Dedifferentiated amniotic fluid mesenchymal stem cell (primary cell): ENCODE measurements at regions not wholly inside any gene's neighbourhood (a gene's known extent, or its start where the extent isn't known, plus 50 kb on each side); places are given as distances from the start of the nearest gene placed in this dataset.

ENCODE experiments used
- DNase-seq: peaks from one replicate; pipeline ENCODE4 v3.0.0-alpha.2; 2016; ENCODE audit errors: extremely low spot score

DNA sequence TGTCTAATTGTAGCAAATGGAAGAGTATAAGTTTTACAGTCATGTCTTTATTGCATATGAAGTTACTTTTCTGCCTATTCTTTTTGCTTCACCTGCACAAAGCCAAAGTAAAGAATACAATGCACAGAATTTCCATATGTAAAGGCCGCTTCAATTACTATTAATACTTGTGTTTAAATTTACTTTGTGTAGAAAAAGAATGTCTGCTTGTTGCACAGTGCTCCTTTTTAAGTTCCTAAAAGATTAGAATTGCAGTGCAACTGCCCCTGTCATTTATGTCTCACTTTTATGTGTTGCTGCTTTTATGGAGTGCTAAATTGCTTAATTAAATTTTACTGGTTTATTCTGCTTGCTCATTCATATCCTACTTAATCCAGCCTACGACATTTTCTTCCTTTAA is 830.5 kb downstream of the PDHA2 start:
- no peak for DNase-seq

DNA sequence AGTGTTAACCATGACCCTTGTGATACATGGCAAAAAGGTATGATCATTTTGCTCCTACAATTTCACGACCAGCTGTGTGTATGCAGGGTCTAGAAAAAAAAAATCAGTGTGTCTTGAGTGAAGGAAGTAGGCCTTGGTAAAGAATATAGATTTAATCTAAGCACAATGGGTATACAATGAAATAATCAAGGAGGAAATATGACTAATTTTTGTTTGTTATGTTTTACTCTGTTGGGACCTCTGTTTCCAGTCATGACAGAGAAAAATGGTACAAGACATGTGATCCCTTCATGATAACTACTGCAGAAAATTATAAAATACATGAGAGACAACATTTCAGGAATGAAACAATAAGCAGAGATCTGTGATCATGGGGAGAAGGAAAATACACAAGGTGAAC is 835.5 kb downstream of the PDHA2 start:
- DNase-seq: no peak

DNA sequence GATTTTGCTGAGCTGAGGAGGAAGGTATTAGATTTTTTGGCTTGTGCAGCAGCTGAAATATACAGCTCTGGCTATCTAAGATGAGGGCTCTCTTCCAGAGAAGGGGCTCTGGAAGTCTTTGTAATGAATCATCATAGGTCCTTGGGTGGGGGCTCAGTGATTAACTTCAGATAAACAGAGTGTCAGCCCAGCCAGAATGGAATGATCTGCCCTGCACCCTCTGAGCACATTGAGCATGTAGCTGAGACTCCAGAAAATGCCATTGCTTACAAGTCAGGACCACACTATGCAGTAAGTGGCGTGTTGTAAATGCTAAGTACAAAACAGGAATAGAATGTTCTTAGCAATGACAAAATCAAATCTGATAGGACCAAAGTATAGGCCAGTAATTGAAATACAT is 836.0 kb downstream of the PDHA2 start:
- no peak for DNase-seq

DNA sequence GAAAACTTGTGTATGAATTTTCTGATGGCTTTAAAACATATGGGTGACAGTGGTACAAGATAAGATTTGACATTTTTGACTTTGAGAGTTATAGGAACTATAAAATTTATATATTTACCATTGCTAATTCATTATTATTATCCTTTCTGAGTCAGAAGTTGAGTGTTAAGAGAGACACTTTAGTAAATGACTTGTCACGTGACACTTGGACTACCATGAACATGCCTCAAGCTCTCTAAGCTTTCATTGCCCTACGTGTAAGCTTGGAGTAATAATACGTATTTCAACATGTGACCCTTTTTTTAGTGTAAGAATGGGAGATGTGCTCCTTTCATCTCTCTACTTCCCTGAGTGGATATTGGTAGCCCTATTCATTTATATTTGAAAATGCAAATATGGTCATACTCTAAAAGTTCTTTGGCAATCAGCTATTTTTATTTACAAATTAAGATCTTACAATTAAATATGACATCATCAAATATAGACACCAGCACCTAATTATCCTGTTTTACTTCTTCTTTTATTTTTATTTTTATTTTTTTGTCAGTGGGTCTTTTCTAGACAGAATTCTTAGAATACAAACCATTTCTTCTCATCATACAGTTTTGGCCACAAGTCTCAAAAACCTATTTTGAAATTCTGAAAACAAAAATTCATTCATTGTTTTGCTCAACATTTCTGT is 837.0 kb downstream of the PDHA2 start:
- DNase-seq: no peak

DNA sequence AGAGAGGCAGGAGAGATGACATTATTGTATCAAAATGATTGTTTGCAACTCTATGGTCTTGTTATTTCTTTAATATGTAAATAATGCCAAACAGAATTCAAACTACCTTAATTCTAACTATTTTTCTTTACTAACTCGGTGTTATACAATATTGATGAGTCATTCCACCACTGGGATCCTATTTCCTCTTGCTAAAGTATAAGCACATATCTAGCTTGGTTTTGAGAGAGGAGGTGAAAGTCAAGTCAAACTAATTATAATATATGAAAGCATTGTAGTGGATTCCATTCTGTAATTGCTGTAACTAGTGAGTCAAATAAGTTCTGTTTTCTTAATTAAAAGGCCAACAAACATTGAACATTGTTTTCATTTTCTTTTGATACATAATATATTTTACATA is 837.6 kb downstream of the PDHA2 start:
- DNase-seq: no peak

DNA sequence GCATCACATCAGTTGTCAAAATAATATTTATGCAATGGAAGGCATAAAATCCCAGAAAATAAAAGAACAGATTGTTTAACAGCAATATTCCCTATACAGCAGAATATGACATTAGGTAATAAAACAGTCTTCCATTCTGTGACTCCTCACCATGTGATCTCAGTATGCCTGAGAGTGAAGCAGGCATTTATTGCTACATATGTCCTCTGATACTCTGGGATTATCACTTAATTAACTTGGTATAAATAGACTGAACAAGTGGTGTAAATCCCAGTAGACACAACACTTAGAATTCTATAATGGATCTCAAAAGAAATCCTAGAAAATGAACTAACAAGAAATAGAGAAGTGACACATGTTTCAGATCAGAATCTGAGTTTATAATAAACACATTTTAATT is 841.3 kb downstream of the PDHA2 start:
- no peak for DNase-seq

DNA sequence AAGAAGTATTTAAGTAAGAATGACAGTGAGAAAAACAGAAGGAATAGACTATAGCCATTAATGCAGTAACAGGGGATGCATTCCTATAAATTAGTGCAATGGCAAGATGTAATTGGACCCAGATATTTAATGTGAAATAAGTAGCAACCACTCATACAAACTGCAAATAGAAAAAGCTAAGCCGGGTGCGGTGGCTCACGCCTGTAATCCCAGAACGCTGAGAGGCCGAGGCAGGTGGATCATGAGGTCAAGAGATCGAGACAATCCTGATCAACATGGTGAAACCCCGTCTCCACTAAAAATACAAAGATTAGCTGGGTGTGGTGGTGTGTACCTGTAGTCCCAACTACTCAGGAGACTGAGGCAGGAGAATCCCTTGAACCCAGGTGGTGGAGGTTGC is 845.8 kb downstream of the PDHA2 start:
- no peak for DNase-seq

DNA sequence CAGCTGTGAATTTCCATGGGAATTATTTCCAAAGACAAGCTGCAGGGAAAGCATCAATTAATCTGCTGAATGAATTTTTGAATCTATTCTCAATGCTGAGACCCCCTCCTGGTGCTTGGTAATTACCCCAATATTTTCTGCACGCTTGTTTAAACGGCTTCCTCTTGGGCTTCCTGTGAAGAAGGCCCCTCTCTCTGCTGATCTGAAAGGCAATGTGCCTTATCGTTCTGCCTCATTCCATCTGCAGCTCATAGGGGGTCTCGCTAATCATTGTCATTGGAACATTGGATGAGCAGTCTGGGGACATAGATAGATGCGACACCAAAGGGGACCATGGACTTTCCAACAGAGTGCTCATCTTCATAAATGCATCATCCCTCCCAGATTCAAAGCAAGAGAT is 851.6 kb downstream of the PDHA2 start:
- no peak for DNase-seq

DNA sequence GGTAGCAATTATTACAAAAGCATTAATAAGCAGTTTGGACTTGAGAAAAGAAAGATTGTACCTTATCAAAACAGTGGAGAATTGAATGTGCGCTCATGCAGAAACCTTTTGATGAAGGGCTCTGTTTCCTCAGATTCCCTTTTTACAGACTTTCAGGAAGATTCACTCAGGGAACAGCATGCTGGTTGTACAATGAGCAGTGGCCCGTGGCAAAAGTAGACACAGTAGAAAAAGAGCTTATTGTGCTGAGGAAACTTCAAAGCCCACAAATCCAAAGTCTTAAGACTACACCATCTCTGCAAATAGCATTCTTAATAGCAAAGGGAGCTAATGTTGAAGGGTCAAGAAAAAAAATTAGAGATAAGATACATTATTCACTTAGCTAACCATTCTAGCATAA is 858.9 kb downstream of the PDHA2 start:
- no peak for DNase-seq

DNA sequence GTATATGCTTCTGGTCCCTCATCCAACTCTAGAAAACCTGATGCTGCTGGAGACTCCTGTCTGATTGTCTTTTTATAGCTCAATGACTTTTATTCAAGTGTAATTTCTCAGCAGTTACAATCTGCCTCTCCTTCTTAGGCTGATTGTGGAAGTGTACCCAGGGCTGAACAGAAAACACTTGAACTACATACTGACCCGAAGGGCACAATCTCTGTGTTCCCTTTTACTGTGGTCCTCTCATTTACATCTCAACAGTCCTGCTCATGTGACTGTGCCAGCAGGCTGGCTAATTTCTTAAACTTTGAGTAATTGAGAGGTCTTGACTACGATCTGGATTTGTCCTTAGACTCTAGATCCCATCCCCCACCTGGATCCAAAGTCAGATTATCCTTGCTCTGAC is 863.4 kb downstream of the PDHA2 start:
- DNase-seq: no peak

DNA sequence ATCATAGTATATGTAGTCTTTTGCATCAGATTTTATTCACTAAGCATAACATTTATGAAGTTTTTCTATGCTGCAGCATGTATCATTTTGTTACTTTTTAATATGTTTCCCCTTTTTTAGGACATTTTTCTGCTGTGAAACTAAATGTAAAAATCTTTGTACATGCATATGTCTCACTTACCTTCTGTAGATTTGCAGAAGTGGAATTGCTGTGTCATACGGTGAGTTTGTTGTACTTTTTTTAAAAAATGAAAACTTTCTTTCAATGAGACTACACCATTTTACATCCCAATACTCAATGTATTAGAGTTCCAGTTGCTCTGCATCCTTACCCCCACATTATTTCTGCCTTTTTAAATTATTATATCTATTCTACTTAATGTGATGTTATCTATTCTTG is 868.9 kb downstream of the PDHA2 start:
- DNase-seq: no peak

DNA sequence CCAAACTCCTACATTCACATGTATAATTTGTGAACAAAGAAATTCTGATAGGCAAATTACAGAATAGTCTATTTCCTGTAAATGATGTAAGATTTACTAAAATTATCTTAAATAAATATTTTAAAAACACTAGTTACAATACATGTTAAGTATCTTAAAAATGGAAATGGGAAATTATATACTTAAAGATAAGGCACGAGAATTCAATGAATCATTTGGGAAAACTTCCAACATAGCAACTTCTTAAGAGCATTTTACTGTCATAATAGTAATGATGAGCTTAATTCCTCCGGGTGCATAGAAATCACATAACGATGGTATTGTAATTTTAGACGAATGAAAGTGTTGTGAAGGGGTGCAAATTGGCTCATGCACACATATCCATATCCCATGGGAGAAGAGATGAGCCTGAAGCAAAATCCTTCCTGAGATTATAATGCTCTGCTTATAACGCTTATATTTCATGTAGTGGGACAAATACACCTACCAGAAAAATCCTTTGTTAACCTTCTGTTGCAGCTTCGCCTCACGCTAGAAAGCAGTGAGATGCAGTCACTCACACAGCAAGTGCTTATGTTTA is 873.5 kb downstream of the PDHA2 start:
- no peak for DNase-seq

DNA sequence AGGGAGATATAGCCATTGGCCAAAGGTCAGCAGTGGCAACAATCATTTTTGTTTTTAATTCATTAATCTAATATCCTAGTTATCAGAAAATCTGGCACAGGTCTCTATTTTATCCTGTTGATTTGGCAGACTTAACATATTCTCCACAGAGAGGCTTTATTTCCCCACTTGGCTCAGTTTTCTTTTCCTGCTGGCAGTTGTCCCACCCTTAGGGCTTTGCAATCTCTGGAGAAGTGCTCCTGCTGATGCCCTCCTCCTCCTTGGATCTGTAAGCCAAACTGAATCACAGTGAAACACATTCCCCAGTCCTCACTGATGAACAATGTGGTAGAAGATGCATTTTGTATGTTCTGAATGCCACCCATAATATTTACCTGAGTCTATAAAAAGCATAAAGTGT is 889.7 kb downstream of the PDHA2 start:
- no peak for DNase-seq

DNA sequence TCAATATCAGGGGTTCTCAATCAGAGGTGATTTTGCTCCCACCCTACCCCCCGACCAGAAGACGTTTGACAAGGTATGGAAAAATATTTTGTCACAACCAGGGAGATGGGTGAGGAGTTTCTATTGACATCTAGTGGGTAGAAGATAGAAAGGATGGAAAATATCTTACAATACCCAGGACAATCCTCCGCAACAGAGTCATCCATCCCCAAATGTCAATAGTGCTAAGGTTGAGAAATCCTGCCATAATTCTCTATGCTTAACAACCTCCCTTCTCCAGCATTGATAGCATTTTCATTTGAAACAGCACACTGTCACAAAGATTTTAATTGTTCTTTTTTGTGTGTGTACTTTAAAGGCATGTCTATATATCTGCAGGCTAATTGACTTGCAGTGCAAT is 890.5 kb downstream of the PDHA2 start:
- no peak for DNase-seq

DNA sequence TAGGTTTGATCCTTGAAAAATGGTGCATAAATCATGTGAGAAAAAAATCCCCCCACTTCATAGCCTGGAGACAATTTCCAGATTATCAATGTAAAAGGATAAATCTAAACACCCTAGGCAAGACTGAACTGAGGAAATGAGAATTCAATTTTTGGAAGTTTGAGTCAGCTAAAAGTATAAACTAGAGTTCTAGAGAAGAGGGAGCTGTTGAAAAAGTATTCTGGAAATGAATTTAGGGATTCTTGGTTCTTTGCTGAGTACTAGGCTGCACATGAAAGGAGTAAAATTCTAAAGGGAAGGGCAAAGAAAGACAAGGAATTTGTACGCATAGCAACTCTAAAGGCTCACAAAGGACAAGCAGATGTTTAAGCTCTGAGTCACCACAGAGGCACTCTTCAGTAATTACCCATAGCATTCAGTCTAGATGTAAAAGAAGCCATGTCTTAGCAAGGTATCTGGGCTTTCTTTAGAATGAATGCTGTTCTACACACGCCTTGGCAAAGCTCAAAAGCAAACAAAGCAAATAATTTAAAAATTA is 896.5 kb downstream of the PDHA2 start:
- DNase-seq: peak; percentile 45

DNA sequence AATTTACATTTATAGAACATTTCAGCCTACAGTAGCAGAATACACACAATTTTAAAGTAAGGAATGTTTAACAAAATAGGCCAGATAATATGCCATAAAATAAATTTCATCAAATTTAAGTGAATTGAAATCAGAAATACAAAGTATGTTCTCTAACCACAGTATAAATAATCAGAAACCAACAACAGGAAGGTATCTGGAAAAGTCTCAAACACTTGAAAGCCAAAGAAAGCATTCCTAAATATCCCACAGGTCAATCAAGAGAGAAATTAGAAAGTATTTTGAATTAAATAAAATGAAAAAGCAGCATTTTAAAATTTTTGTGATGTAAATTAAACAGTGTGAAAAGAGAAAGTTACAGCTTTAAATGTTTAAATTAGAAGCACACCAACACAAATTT is 899.2 kb downstream of the PDHA2 start:
- no peak for DNase-seq

DNA sequence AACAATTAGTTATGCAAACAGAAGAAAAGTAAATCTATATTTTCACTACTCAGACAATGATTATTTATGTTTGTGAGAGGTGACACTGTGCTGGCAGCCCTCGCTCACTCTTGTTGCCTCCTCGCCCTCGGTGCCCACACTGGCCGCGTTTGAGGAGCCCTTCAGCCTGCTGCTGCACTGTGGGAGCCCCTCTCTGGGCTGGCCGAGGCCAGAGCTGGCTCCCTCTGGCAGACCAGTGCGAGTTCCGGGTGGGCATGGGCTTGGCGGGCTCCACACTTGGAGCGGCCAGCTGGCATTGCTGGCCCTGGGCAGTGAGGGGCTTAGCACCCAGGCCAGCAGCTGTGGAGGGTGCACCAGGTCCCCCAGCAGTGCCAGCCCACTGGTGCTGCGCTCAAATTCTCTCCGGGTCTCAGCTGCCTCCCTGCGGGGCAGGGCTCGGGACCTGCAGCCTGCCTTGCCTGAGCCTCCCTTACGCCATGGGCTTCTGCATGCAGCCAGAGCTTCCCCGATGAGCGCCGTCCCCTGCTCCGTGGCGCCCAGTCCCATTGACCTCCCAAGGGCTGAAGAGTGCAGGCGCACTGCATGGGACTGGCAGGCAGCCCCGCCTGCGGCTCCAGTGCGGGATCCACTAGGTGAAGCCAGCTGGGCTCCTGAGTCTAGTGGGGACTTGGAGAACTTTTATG is 902.6 kb downstream of the PDHA2 start:
- no peak for DNase-seq

DNA sequence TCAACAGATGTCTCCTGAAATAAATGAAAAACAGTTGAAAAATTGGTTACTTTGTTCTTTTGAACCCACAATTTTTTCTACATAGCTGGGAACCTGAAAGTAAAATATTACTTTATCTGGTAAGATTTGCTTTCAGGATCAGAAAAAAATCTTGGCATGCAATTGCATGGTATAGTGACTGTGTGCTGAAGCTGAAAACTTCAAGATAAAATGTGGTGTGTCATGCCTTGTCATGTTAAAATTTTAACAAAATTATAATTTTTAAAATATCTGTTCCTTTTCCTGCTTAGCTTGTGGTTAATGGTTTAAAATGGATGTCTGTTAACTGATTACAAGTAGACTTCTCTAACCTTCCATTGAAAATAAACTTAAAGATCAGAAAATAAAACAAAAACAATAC is 904.8 kb downstream of the PDHA2 start:
- DNase-seq: no peak

DNA sequence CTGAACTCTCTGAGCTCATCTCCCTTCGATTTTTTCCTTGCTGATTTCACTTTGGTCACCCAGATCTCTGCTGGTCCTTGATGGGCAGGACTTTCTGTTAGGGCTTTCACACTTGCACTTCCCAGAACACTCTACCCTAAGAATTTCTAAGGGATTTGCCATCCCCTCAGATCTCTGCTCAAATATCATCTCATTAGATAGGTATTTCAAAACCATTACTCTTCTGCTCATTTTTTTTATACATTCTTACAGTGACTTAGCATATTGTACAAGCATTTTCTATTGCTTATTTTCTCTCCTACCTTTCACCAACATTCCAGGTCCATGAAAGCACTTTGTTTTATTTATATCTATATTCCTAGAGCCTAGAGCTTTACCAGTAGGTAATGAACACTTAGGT is 913.3 kb downstream of the PDHA2 start:
- DNase-seq: no peak

DNA sequence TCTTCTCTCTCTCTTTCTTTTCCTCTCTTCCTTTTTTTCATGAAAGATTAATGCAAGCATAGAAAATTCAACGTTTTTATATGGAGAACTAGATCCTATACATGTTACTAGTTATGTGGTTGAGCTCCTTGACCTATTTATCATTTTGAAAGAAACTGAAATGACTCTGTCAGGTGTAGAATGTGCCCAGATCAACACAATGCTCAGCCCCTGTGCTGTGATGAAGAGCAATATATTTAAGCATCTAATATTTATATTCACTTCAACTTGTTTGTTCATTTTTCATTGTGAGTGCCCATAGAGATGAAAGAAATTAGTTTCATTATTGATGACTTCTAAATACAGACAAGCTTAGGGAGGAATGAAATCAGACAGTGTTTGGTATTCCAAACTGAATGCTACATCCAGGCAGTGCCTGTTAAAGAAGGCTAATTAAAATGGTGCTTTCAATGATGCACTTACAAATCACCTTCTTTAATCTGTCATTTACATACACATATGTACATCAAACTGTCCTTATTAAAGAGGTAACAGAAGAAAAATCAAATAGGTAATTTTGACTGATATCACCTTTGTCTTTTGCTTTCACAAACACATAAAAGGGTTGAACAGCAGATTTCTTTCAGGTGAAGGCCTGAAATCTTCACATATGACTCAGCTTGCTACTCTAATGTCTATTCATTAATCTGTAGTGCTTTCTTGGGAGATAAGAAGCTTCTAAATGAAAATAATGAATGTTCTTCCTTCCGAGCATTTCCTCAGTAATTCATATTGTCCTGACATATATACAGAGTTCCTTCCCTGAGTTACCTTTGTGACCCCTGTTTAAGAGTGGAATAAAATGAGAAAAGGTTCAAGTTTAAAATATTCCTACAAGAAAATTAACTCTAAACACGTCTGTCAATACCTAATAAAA is 915.9 kb downstream of the PDHA2 start:
- no peak for DNase-seq

DNA sequence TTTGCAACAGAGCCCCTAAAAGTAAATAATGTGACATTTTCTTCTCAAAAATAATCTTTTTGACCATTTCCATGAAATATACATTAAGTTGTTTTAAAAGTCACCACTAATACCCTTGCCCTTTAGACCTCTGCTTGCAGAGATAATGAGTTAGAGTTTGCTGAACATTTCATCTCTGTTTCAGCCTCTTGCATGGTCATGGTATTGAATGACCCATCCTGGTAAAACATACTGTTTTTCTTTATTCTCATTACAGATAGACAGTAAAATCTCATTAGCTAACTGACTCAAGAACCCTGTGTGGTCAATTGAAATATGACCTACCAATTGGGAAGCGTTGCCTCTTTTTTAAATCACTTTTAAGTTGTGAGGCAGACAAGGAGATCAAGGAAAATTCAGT is 916.7 kb downstream of the PDHA2 start:
- no peak for DNase-seq

DNA sequence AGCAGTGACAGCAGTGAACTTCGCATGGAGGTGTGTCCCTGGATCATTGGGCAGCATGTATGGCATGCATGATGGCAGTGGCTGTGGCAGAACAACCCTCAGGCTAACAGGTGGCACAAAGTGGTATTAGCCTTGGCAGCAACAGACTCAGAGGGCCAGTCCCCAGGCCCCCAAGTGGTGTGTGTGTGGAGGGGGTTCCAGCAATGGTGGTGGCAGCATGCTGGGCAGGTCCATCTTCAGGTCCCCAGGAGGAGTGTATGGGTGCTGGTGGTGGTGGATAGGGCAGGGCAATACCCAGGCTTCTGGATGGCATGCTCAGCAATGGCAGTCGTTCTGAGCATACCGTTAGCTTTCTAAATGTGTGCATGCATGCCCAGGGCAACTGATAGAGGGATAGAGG is 923.7 kb downstream of the PDHA2 start:
- no peak for DNase-seq
